ENCODE measurements at regions not wholly inside any gene's neighbourhood (a gene's known extent, or its start where the extent isn't known, plus 50 kb on each side); places are given as distances from the start of the nearest gene placed in this dataset.

DNA sequence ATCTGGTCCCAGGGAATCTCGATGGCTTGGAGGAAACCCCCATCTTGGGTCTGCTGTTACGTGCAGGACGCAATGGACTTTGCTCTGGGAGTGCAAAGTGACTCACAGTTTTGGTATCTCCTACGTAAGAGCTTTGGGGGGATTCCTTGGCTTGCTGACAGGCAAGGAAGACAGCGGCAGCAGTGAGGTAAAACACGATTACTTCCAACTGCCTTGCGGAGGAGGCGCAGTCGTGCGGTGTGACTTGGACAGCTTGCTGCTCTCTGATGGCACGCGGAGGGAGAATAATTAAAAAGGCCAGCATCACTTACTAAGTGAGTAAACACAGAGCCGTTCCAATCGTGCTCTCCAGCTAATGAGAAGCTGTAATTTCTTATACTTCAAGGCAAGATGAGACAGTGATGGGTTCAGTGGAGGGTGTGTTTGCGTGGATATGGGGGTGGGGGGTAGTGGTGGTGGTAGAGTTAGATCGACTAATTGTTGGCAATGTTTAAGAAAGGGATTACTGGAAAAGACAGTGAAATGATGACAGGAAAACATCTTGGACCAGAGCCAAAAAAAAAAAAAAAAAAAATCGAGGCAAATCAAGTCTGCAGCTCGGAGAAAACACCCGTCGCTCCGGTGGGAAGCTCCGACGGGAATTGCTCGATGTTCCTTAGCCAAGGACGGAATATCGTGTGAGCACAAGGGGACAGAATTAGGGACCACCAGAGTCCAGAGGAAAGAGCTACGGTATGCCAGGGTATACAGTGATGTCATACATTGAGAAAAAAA, 184.8 kb upstream of the ZFHX3 start:
- no peak for DNase-seq

DNA sequence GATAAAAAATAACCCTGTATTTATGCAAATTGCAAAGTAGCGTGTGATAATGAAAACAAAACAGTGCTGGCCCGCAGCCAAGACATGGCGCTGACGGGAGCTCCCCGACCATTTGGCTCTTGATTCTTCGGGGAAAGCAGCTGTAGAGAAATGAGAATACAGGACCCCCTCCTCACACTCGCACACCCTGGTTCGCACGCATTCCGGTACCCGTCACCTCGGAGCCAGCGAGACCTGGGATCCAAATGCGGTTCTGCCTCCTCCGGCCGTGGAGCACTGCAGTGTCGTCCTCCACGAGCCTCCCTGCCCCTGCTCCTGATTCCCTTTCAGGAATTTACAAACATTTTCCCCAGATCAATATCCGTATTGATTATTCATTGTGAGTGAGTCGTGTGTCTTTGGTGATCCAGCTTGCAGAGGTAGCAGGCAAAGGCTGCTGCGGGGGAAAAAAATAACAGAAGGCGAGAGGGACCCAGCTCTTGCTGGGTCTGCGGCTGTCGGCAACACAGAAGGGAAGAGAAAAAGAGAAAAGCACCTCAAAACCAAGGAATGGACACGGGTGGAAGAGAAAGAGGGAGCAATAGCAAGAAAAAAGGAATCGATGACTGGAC, 184.1 kb upstream of the ZFHX3 start:
- DNase-seq: no peak

DNA sequence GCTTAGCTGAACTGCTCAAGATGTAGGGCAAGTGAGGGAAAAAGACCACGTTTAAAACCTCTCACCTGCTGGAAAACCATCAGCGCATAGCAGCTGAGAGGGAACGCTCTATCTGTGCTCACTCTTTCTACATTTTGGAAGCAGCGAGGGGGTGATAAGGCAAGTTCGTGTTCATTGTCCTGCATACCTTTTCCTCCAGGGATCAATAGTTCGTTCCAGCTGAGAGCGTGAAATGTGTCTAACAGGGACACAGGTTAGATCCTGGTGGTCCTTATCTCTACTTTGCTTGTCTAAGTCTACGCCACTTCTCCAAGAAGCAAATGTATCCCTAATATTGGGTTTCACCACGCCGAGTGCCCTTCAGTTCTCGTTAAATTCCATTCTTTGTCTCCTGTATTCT, 183.5 kb upstream of the ZFHX3 start:
- DNase-seq: no peak

DNA sequence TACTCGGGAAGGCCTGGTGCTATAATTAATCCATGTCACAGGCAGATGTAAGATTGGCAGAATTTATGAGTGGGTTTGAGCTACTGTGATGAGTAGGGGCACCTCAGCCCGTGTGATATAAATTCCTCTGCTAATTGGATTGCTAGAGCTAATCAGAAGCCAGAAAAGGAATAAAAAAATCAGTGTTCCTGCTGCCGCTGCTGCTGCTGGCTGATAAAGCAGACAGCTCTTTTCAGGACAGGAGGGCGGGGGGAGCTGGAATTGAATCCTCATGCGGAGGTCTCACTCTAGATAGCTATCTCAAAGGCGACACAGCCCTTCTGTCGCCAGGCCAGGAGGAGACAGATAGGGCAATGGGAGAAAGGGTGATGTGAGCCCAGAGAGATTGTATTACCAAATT, 182.7 kb upstream of the ZFHX3 start:
- no peak for DNase-seq

DNA sequence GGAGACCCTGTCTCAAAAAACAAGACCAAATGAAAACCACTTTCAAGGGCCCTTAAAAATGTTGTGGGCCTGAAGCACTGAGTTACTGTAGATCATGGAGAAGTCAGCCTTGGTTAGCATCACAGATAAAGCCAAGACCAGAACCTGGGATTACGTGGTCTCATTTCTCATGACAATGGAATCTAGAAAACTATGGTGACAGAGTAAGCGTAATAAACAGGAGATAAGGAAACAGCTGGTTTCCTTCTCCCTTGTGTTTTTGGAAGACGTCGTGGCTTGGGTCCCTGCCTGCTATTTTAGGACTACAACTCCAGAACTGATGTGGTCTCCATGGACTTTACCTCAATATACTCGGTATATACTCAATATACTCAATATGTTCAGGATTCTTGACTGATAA, 180.7 kb upstream of the ZFHX3 start:
- DNase-seq: no peak

DNA sequence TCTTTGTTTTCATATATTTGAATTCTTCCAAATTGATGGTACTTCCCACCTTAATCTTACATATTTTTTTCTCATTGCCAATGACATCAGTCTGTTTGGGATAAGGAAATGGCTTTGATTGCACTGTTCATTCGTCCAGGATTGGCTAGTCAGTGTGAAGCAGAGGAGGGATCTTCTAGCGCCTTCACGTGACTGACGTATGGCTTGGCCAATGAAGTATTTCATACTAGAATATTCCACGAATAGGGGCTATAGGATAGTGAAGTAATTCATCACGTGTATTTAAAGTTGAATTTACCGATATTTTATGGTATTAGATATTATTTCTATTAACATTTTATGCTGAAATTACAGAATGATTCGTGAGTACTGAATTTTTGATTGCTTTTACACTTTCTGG, 178.7 kb upstream of the ZFHX3 start:
- no peak for DNase-seq

DNA sequence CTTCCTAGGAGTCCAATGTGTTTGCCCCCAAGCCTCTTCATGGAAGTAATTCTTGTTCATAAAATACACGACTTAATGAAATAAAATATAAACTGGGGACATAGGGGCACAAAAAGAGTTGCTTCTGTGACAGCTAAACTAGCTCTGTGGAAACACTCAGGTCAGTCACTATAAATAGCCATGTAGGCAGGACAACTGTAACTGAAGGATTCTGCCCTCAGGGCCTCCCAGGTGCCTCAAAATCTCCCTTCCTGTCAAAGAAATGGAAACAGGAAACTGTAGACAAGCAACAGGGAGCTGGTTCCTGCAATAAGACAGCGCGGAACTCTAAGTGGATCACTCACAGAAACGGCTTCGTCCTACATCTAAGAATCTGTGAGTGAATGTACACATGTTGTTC, 178.1 kb upstream of the ZFHX3 start:
- DNase-seq: no peak

DNA sequence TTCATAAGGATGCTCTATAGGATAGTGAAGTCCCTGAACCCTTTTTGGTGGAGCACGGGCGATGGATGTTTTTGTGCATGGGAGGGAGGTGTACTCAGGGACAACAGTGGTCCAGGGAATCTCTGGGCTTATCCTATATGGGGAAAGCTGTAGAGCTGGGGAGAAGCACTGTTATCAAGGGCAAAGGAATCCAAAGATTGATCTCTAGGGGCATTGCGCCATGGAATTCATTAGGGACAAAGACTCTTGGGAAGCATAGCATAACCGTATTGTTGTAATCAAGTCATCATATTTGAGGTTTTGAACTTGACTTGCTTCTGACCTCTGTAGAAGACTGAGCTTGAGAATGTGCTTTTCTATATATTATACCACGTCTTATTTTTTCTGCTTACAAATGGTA, 172.9 kb upstream of the ZFHX3 start:
- no peak for DNase-seq

DNA sequence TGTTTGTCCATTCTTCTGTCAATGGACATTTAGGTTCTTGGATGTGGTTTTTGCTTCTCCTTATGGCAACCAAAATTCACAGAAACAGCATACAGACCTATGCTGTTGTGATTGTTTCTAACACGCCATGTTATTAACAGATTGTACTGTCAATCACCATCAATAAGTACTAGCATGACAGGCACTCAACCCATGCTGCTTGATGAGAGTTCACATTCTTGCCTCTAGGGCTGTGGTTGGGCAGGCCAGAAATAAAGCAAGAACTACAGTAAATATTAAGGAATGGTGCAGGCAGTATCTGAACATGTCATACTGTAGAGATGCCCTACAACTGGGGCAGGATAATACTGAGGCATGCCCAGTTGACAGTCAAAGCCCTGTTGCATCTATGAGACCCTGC, 171.2 kb upstream of the ZFHX3 start:
- DNase-seq: no peak

DNA sequence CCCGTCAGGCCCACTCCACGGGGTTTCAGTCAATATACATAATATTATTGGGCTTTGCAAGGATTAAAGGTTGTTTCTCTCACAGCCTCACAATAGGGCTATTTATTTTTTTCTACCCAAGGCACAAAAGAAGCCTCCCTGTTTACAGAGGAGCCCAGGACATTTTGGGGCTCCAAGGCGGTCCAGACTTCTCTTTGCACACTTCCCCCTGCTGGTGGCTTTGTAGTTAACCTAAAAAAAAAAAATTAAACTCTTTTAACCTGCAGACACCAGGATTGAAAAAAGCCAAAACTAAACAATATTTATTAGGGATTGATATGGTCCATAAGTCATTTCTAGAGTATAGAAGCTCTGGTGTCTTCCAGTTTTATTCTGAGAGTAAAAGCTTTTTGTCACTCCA, 169.7 kb upstream of the ZFHX3 start:
- no peak for DNase-seq

DNA sequence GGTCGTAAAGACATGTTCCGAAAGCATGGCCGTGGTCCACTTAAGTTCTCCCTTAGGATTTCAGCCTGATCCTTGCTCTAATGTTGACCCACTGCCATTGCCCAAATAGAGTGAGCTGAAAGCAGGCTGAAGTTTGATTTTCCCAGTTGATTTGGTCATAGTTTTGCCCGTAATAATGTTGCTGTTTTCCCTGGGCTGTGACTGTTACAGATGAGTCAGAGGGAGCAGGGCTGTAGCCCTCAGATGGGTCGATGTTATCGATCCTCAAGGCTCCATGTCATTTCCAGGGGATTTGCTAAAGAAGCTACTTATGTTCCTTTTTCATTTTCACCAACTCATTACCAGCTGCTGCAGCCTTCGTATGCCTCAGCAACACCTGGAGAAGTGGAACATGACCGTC, 169.0 kb upstream of the ZFHX3 start:
- DNase-seq: no peak

DNA sequence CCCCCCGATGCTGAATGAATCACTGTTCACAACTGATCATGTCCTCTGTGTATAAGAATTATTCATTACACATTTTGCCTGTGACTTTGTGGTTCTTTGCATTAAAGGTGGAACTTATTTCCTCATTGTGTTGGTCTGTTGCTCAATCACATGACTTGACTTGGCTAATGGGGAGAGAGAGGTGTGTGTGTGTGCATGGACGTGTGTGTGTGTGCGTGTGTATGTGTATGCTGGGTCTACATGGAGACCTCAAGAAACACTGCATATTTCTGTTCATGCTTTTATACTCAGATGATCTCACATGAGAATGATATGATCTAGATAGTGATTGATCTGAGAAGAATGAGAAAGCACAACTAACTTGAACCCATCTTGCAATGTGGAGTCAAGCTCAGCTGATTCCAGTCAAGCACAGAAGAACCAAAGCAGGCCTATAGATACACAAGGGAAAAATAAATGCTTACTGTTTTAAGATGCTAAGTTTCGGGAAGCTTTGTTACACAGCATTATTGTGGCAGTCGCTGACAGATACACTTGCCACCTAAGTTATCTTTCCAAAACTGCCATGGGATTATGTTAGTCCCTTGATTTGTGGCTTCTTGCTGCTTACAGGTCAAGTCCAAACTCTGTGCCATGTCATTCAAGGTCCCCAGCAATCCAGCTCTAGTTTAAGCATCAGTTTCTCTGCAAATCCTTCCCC, 167.9 kb upstream of the ZFHX3 start:
- DNase-seq: no peak

DNA sequence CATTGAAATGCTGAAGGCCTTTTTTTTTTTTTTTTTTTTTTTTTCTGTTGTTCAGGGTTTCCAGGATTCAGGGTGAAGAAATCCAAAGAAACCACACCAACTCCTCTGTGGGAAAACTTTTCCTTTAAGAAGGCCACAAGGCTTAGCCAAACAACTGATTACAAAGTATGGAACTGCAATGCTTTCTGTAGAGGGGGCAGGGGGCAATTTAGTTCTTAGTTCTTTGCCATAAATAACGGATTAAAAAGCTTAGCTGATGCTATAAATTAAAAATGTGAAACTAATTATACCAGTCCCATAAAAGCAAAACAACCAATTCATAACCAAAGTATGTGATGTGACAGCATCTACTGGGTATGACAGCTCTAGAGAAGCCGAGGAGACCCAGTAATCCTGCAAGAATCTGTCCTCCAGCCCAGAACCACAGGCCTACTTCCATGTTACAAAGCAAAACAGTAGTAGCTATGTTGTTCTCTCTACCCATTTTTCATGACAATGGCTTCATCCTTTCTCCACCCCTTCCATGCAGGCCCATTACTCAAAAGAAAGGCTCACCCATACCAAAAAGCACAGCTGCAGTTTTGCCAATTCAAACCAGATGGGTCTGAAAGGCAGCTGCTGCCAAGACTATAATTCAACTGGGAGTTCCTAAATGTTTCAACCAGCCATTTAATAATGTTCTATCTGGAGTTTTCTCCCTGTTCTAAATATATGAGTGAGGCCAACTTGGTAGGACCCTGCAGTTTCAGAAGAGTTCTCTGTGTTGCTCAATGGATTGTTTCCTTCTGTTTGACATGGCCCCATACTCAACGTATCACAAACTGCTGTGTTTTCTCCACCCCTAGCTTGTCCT, 167.1 kb upstream of the ZFHX3 start:
- no peak for DNase-seq

DNA sequence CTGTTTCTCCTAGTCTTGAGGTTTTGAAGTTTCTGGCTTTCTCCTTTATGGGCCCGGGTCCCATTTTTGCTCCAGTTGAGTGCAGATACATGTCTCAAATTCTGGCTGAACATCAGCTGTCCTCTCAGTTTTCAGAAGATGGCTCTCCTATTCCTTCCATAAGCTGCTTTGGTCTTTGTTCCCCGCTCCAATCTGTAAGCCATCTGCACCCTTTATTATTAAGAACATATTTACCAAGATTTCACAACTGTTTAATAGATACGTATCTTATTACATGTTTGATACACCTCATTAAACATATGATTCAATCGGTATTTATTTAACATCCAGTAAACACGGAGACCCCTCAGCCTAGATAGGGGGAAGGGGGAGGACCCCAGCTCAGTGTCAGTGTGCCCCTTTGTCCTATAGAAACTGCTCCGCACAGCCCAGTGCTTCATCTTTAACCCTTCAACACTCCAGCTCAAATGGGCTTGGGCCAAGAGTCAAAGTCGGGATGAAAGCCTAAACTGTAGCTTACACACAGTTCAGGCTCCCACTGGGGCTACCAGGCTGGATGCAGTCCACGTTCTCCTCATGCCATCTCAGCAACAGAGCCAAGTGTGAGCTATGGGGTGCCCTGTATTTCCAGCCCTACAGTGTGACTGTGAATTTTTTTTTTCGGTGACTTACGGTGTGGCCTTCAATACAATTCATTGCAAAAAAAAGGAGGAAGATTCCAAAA, 166.0 kb upstream of the ZFHX3 start:
- no peak for DNase-seq

DNA sequence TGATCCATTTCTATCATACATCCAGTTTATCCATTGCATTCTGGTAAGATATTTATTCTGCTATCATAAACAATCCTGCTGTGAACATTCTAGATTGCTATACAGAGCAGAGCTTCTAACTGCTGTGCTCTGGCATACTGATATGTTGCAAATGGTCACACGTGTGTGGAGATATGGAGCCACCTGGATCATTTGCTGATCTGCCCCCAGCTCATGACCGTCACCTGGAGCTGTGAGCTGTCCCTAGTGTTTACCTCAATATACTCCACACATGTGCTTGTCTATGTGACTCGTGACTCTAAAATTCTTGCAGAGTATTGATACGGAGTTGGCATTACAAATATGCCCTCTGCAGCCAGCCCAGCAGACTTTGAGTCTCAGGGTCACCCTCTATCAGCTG, 164.5 kb upstream of the ZFHX3 start:
- no peak for DNase-seq

DNA sequence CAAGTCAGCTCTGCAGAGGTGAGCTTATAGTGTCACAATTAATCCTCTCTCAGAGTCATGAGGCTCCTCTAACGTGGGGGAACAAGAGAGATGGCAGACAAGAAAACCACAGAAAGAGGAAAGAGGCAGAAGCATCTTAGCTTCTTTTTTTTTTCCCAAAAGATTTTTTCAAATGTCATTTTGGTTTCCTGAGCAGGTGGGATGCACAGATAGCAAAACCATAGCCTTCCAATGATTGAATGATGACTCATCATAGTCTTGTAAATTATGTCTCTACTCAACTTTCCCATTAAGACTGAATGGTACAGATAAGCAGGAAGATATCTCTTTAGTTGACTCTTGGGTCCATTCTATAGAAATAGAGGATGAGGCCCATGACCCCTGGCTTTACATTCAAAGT, 162.8 kb upstream of the ZFHX3 start:
- DNase-seq: no peak

DNA sequence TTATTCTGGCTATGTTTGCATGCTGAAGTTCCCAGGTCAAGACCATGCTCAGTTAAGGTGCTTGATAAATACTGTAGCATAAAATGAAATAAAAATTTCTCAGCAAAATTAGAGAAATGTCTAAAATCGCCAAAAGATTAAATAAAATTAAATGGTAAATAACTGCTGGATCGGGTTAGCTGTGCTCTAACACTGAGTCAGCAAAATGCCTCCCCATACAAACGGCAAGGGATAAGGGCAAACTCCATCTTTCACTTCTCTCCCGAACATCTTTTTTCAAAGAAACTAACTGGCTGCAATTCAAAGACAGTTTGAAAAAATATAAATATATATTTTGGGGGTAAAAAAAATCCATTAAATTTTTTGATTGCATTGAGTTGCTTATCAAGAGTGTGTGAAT, 162.2 kb upstream of the ZFHX3 start:
- no peak for DNase-seq

DNA sequence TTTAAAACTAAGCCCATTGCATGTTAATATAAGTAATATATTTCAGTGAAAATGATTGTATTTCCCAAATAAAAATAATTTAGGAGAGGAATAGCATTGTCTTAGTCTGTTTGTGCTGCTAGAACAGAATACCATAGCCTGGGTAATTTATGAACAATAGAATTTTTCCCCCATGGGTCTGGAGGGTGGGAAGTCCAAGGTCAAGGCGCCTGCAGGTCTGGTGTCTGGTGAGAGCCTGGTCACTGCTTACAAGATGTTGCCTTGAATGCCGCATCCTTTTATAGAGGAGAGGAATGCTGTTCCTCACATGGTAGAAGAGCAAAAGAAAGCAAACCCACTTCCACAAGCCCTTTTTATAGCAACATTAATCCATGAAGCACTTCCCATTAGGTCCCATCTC, 161.3 kb upstream of the ZFHX3 start:
- no peak for DNase-seq

DNA sequence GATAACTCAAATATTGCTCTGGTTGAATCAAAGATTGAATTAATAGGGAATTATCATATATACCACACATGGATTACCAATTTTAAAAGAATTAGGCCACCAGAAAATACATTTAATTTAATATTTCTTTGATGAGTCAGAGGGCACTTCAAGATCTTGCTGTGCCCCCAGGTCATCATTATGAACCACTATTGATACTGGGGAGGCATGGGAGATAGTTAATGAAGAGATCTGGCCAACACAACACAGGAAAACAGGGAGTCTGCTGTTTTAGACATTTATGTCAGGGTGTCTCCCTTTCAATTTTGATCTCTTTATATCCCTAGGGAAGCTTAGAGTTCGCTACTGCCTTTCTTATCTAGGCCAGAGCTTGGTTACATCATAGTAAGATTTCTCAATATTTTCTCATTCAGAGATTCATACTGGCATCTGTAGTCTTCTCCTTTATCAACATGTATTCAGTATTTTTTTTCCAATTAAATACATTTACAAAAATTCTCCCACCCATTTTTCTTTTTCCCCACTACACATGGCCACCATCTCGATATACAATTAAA, 158.3 kb upstream of the ZFHX3 start:
- no peak for DNase-seq

DNA sequence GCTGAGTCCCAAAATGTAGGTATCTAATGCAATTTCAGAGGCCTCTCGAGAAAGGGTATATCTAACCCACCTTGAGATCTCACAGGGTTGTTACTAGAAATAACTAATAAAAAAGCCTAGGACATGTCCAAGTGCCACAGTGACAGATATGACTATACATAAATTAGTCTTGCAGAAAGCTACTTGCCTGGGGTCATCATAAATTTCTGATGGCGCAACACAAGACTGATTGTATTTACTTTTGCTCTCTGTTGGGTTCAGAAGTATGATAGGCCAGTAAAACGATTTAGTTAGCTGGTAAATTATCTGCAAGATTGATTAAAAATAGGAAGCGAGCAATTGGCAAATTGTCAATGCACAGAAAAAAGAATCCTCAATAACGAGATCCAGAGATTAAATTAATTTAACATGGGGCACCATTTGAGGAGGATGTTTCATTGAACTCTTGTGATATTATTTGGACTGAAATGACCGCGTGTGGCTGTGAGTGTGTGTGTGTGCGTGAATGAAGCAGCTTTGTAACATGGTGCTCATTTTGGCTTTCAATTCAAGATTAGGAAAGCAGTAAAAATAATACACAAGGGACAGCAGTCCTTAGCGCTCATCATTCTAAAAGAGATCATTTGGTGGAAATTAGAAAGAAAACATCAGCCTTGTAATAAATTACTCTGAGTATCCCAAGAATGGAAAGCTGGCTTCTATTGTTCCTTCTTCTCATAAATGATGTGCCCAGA, 157.4 kb upstream of the ZFHX3 start:
- no peak for DNase-seq

DNA sequence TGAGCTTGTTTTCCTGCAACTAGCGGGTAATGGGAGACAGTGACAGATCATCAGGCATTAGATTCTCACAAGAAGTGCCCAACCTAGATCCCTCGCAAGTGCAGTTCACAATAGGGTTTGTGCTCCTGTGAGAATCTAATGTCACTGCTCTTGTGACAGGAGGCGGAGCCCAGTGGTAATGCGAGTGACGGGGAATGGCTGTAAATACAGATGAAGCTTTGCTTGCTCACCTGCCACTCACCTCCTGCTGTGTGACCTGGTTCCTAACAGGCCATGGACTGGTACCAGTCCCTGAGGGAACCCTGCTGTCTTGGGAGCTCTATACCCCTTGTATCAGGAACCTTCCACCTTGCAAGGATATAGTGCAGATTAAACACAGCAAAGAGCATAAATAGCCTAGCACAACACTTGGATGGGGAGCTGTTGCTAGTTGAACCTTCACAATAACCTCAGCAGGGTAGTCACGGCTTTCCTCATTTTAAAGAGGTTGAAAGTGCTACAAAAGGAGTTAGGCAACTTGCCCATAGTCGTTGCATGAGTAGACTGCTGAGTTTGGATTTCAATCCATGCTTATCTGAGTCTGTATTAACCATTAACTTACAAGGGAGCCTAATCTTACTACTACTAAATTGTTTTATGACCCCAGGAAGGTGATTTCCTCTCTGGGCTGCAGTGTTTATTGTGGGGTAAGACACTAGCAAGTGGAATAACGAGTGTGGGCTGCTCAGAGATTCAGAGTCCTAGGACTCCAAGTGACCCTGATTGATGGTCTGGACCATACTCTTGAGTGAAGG, 156.6 kb upstream of the ZFHX3 start:
- no peak for DNase-seq
